Ovary (tissue), 7 donors: ENCODE measurements at regions not wholly inside any gene's neighbourhood (a gene's known extent, or its start where the extent isn't known, plus 50 kb on each side); places are given as distances from the start of the nearest gene placed in this dataset.

ENCODE experiments used
- DNase-seq, 5 donors: peaks; one replicate each; pipeline ENCODE4 v3.0.0-alpha.2; 2019 to 2020
- H3K27ac ChIP-seq, 2 donors: fragments of 200-600 bp; one replicate each; pipeline versions ENCODE4 v1.5.1 to v1.8.0; 2019 to 2022
- H3K27me3 ChIP-seq: fragments of 200-600 bp; one replicate; pipeline ENCODE4 v1.8.0; 2022
- H3K36me3 ChIP-seq: fragments of 200-600 bp; sonication (generic); one replicate; pipeline ENCODE4 v1.5.1; 2019
- H3K4me1 ChIP-seq: one replicate; pipeline ENCODE4 v1.8.1; 2013; ENCODE audit warnings: mild to moderate bottlenecking, moderate library complexity; ENCODE audit not compliant: insufficient read depth
- H3K4me3 ChIP-seq: fragments of 200-600 bp; sonication (generic); one replicate; pipeline ENCODE4 v1.5.1; 2017
- H3K9me3 ChIP-seq, 2 donors: fragments of 200-600 bp in 1 of 2; sonication (generic) in 1 of 2; one replicate each; pipeline versions ENCODE4 v1.5.1 to v1.8.1; 2013 to 2019; ENCODE audit warnings: mild to moderate bottlenecking in 1 of 2, moderate library complexity in 1 of 2
- CTCF ChIP-seq, 3 donors: fragments of 450-650 bp in 2 of 3; fragments of 200-600 bp in 1 of 3; IDR thresholded peaks; one replicate each; pipeline versions ENCODE4 v1.5.1 to v1.8.0; 2016 to 2022; ENCODE audit warnings: antibody characterized with exemption in 3 of 3, mild to moderate bottlenecking in 1 of 3
- EP300 ChIP-seq: sonication (generic); formaldehyde crosslinking; IDR thresholded peaks from one replicate; pipeline ENCODE4 v1.6.1; 2017; ENCODE audit warnings: antibody characterized with exemption
- POLR2A ChIP-seq: fragments of 450-650 bp; IDR thresholded peaks from one replicate; pipeline ENCODE4 v1.6.1; 2017; ENCODE audit warnings: antibody characterized with exemption, mild to moderate bottlenecking, moderate library complexity
- WGBS, 3 donors: extraction: QIAGEN DNeasy Blood & Tissue Kit in 1 of 3; methylation state at CpG; one replicate each; pipeline versions ENCODE4 v1.1.5 to v1.1.7; 2013 to 2017; 5-methylcytosine and 5-hydroxymethylcytosine counted together
- intact Hi-C, 4 donors: fragments of 100-400 bp; cut with DNase I; formaldehyde crosslinking; loops; one replicate each; pipeline versions ENCODE4 v1.11.0 to v1.15.1; 2022 to 2023
- donor health status: DM: no; HTN: no; CAD: no; lungs with moderate emphysema.
- donor health status: DM: no; HTN: no; CAD: no.
- donor health status: Bipolar disorder and iron deficiency.
- donor health status: DM: no; HTN: no; CAD: no.
- donor health status: DM: yes; HTN: yes; CAD: no.

- intact Hi-C loops, result no loop called here
- no peaks in the 10 kb centered on the region for H3K9me3 ChIP-seq
- no peak overlapping the region for H3K4me3 ChIP-seq
- H3K27ac ChIP-seq, result no peak overlapping the region
- peak; percentile 63 to 76 (median 76) for DNase-seq
- H3K27me3 ChIP-seq, result no peaks in the 10 kb centered on the region
- H3K4me1 ChIP-seq, result peaks cover 9% of the 10 kb centered on the region
- TF ChIP-seq CTCF (IDR thresholded peaks at IDR 0.05) (no peak), EP300 (no peak), POLR2A (no peak)
- 41 to 69% (median 50%) methylated on average over 13 of the region's 13 CpGs for WGBS, 3 donors
- no peaks in the 10 kb centered on the region for H3K36me3 ChIP-seq
Observed at GRCh38 chr2:62304429-62305417, 108.8 kb downstream of the B3GNT2 start.

DNA sequence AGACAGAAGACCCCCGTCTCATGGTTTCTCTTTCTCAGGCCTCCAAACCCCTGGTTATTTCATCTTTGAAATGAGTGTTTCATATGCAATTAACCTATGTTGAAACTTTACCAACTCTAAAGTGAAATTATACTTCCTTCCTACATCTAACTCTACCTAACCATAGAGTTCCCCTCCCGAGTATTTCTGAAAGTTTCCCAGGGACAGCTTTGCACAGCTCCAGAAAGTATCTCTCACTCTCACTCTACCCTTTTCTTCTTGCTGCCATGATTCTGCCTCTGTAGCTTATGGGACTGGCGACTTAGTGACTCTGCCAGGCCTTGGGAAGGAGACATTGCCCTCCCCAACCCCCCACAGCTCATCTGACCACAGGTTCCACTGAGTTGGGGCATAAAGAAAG lies 107.9 kb downstream of the B3GNT2 start:
- 94 to 97% (median 94%) methylated on average over 3 of the region's 3 CpGs for WGBS, 3 donors
- Histone ChIP-seq H3K27ac (no peak overlapping the region), H3K4me1 (peaks cover 7% of the 10 kb centered on the region), H3K27me3 (no peaks in the 10 kb centered on the region), H3K36me3 (no peaks in the 10 kb centered on the region), H3K9me3 (no peaks in the 10 kb centered on the region), H3K4me3 (no peak overlapping the region)
- intact Hi-C loops, result no loop called here
- no peak for DNase-seq
- no peak for TF ChIP-seq CTCF (IDR thresholded peaks at IDR 0.05)
- no peak for TF ChIP-seq EP300
- TF ChIP-seq POLR2A, result no peak

DNA sequence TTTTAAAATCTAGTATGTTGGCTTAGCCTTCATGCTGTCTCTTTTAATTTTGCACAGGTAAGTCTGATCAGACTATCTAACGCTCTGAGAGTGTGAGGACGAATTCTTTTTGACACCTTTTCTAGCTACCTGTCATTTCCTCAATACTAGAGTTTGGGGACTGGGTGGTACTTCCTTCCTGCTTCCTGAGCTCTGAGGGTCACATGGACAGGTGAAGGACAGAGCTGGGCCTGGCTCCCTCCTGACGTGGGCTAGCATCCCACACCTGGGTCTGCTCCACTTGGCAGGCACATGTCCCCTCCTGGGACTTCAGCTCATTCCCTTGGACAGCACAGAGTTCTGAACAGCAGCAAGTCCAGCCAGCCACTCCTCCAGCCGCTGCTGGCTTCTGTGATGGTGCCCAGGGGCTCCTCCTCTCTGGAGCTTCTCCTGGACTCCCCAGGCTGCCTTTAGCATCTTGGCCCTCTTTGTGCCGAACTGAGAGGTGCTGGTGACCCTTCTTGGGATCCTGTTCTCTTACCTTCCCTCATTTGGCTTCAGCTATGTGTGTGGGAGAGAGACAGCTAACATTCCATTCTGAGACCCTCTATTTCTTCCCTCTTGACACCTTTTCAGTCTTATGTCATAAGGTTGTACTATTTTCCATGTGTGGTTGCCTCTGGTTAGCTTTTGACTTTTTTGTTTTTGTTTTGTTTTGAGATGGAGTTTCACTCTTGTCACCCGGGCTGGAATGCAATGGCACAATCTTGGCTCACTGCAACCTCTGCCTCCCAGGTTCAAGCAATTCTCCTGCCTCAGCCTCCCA lies 106.9 kb downstream of the B3GNT2 start:
- Histone ChIP-seq H3K9me3 (no peaks in the 10 kb centered on the region), H3K36me3 (no peaks in the 10 kb centered on the region), H3K27me3 (no peaks in the 10 kb centered on the region), H3K4me3 (no peak overlapping the region), H3K4me1 (peaks cover 7% of the 10 kb centered on the region), H3K27ac (no peak overlapping the region)
- intact Hi-C loops, result no loop called here
- 64 to 74% (median 67%) methylated on average over 6 of the region's 6 CpGs for WGBS, 3 donors
- DNase-seq, result no peak
- no peak for TF ChIP-seq POLR2A
- no peak for TF ChIP-seq EP300
- no peak for TF ChIP-seq CTCF (IDR thresholded peaks at IDR 0.05)

GRCh38 chr2:62300925-62301324 lies 105.0 kb downstream of the B3GNT2 start:
- WGBS, 3 donors, result 69 to 83% (median 82%) methylated on average over 4 of the region's 4 CpGs
- intact Hi-C loops, result no loop called here

More at GRCh38 chr2:62300925-62301324, 105.0 kb downstream of the B3GNT2 start:
- peaks cover 7% of the 10 kb centered on the region for H3K4me1 ChIP-seq
- no peaks in the 10 kb centered on the region for H3K36me3 ChIP-seq
- H3K27me3 ChIP-seq, result no peaks in the 10 kb centered on the region
- no peak overlapping the region for H3K27ac ChIP-seq
- TF ChIP-seq EP300 (no peak), POLR2A (no peak), CTCF (IDR thresholded peaks at IDR 0.05) (no peak)
- DNase-seq, result no peak
- H3K9me3 ChIP-seq, result no peaks in the 10 kb centered on the region
- H3K4me3 ChIP-seq, result no peak overlapping the region
